ENCODE measurements at regions not wholly inside any gene's neighbourhood (a gene's known extent, or its start where the extent isn't known, plus 50 kb on each side); places are given as distances from the start of the nearest gene placed in this dataset.

DNA sequence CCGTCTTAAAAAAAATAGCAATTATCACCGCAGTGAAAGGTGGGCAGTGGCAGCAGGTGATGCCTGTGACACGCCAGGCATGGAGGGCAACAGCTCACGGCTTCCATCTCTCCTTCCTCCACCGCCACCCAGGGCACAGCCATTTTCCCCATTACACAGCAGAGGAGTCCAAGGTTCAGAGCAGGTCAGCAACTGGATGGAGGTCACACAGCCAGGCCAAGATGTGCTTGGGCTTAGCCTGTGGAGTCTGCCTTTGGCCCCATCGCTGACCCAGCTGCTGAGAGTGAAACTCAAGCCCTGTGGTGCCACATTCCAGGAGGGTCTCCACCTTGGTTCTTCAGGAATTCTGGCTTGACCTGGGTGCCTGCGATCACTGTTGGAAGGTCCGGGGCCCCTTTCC is 411.1 kb downstream of the SHANK2 start:
- no peak for TF ChIP-seq EZH2phosphoT487 (conservative IDR thresholded peaks at IDR 0.05; ENCODE audit: low read length)
- TF ChIP-seq, protein P1, sequence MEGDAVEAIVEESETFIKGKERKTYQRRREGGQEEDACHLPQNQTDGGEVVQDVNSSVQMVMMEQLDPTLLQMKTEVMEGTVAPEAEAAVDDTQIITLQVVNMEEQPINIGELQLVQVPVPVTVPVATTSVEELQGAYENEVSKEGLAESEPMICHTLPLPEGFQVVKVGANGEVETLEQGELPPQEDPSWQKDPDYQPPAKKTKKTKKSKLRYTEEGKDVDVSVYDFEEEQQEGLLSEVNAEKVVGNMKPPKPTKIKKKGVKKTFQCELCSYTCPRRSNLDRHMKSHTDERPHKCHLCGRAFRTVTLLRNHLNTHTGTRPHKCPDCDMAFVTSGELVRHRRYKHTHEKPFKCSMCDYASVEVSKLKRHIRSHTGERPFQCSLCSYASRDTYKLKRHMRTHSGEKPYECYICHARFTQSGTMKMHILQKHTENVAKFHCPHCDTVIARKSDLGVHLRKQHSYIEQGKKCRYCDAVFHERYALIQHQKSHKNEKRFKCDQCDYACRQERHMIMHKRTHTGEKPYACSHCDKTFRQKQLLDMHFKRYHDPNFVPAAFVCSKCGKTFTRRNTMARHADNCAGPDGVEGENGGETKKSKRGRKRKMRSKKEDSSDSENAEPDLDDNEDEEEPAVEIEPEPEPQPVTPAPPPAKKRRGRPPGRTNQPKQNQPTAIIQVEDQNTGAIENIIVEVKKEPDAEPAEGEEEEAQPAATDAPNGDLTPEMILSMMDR (IDR thresholded peaks at IDR 0.05; ENCODE audit: insufficient read depth, low read length, poor library complexity, severe bottlenecking) = no peak
